ENCODE measurements at regions not wholly inside any gene's neighbourhood (a gene's known extent, or its start where the extent isn't known, plus 50 kb on each side); places are given as distances from the start of the nearest gene placed in this dataset.

- no peak overlapping the region for H3K4me3 ChIP-seq
- no peaks in the 10 kb centered on the region for H3K27me3 ChIP-seq
- no peak for DNase-seq (ENCODE audit: extremely low spot score)
- H3K4me1 ChIP-seq = no peaks in the 10 kb centered on the region
- H3K27ac ChIP-seq (replicated peaks in 1 of 4) = no peak overlapping the region
- TF ChIP-seq CTCF (IDR thresholded peaks at IDR 0.05) (no peak), POLR2AphosphoS5 (IDR thresholded peaks at IDR 0.05) (no peak), EP300 (IDR thresholded peaks at IDR 0.05) (no peak), POLR2A (IDR thresholded peaks at IDR 0.05; ENCODE audit: low read depth) (no peak)
- intact Hi-C loops (cut with DNase I) = no loop called here
- no peaks in the 10 kb centered on the region for H3K9me3 ChIP-seq
- H3K36me3 ChIP-seq = no peaks in the 10 kb centered on the region
Measured at GRCh38 chrX:35023683-35024082, 81.1 kb downstream of the FAM47B start.

GRCh38 chrX:35025820-35026219, 83.2 kb downstream of the FAM47B start:
- H3K9me3 ChIP-seq = no peaks in the 10 kb centered on the region
- no peaks in the 10 kb centered on the region for H3K36me3 ChIP-seq
- intact Hi-C loops (cut with DNase I) = no loop called here
- no peak for TF ChIP-seq POLR2A (IDR thresholded peaks at IDR 0.05; ENCODE audit: low read depth)
- TF ChIP-seq EP300 (IDR thresholded peaks at IDR 0.05) = no peak
- TF ChIP-seq CTCF (IDR thresholded peaks at IDR 0.05) = no peak
- no peak for TF ChIP-seq POLR2AphosphoS5 (IDR thresholded peaks at IDR 0.05)
- no peak overlapping the region for H3K4me3 ChIP-seq
- H3K27ac ChIP-seq (replicated peaks in 1 of 4) = no peak overlapping the region
- no peak for DNase-seq (ENCODE audit: extremely low spot score)
- no peaks in the 10 kb centered on the region for H3K4me1 ChIP-seq
- WGBS = 86% methylated on average over 2 of the region's 2 CpGs
- no peaks in the 10 kb centered on the region for H3K27me3 ChIP-seq

GRCh38 chrX:35040871-35041270, 98.3 kb downstream of the FAM47B start:
- H3K27me3 ChIP-seq = no peaks in the 10 kb centered on the region
- H3K9me3 ChIP-seq = no peaks in the 10 kb centered on the region
- no peaks in the 10 kb centered on the region for H3K4me1 ChIP-seq
- intact Hi-C loops (cut with DNase I) = no loop called here
- H3K27ac ChIP-seq (replicated peaks in 1 of 4) = no peak overlapping the region
- H3K4me3 ChIP-seq = no peak overlapping the region
- DNase-seq (ENCODE audit: extremely low spot score) = no peak
- TF ChIP-seq EP300 (IDR thresholded peaks at IDR 0.05) = no peak
- no peak for TF ChIP-seq POLR2AphosphoS5 (IDR thresholded peaks at IDR 0.05)
- TF ChIP-seq POLR2A (IDR thresholded peaks at IDR 0.05; ENCODE audit: low read depth) = no peak
- no peak for TF ChIP-seq CTCF (IDR thresholded peaks at IDR 0.05)
- no peaks in the 10 kb centered on the region for H3K36me3 ChIP-seq
- WGBS = 45% methylated on average over 1 of the region's 1 CpG

GRCh38 chrX:35046660-35047296, 104.2 kb downstream of the FAM47B start:
- Histone ChIP-seq H3K4me1 (peaks cover 0 to 9% (median 4%) of the 10 kb centered on the region in 4 donors), H3K9me3 (no peaks in the 10 kb centered on the region), H3K27ac (replicated peaks in 1 of 4) (peak overlapping the region in 1 of 4 donors; percentile 7), H3K4me3 (no peak overlapping the region), H3K27me3 (no peaks in the 10 kb centered on the region), H3K36me3 (no peaks in the 10 kb centered on the region)
- intact Hi-C loops (cut with DNase I) = no loop called here
- WGBS = 44% methylated on average over 4 of the region's 4 CpGs
- no peak for DNase-seq (ENCODE audit: extremely low spot score)
- TF ChIP-seq POLR2AphosphoS5 (IDR thresholded peaks at IDR 0.05) (no peak), EP300 (IDR thresholded peaks at IDR 0.05) (no peak), CTCF (IDR thresholded peaks at IDR 0.05) (no peak), POLR2A (IDR thresholded peaks at IDR 0.05; ENCODE audit: low read depth) (no peak)

- H3K36me3 ChIP-seq = no peaks in the 10 kb centered on the region
- DNase-seq (ENCODE audit: extremely low spot score) = no peak
- H3K4me3 ChIP-seq = no peak overlapping the region
- H3K4me1 ChIP-seq = no peaks in the 10 kb centered on the region
- WGBS = 50% methylated on average over 1 of the region's 1 CpG
- H3K27me3 ChIP-seq = no peaks in the 10 kb centered on the region
- no peak for TF ChIP-seq CTCF (IDR thresholded peaks at IDR 0.05)
- no peak for TF ChIP-seq POLR2AphosphoS5 (IDR thresholded peaks at IDR 0.05)
- TF ChIP-seq EP300 (IDR thresholded peaks at IDR 0.05) = no peak
- no peak for TF ChIP-seq POLR2A (IDR thresholded peaks at IDR 0.05; ENCODE audit: low read depth)
- no peak overlapping the region for H3K27ac ChIP-seq (replicated peaks in 1 of 4)
- no peaks in the 10 kb centered on the region for H3K9me3 ChIP-seq
- intact Hi-C loops (cut with DNase I) = no loop called here
Measured at GRCh38 chrX:35076061-35076460, 133.5 kb downstream of the FAM47B start.
